HCT116 (cell line): ENCODE measurements at regions not wholly inside any gene's neighbourhood (a gene's known extent, or its start where the extent isn't known, plus 50 kb on each side); places are given as distances from the start of the nearest gene placed in this dataset.
A peak's percentile ranks its signal among the peaks of the same experiment; 100 is the strongest.

ENCODE experiments used
- ATAC-seq: fragments of 200-7000 bp; cut with Tn5 transposase; 2 replicates; pipeline ENCODE4 v1.9.1; 2020; ENCODE audit warnings: mild to moderate bottlenecking, moderate library complexity
- BruUV-seq: library from RNA; stranded (reverse); fragments of 400-500 nt; replicated peaks from 2 replicates; lab custom pipeline; 2021; lab: Mats Ljungman, UMichigan
- CTCF ChIA-PET: fragments of 300-600 bp; sonication (Branson Sonifier 250); formaldehyde crosslinking; loops from one replicate; lab custom pipeline; 2021; ENCODE audit warnings: antibody characterized with exemption; lab: Charles Lee
- POLR2A ChIA-PET: fragments of 300-600, 350-600 bp; sonication (Branson Sonifier 250); formaldehyde crosslinking; loops from one replicate; lab custom pipeline; 2021; ENCODE audit warnings: antibody characterized with exemption; lab: Charles Lee
- RAD21 ChIA-PET, 2 experiments: fragments of 300-600 bp; sonication (Branson Sonifier 250); formaldehyde crosslinking; loops; one replicate each; lab custom pipeline; 2023; ENCODE audit warnings: low total read pairs in 2 of 2; ENCODE audit not compliant: uncharacterized antibody in 2 of 2, unreplicated experiment in 2 of 2, low non-redundant PET in 1 of 2; lab: Charles Lee
- DNase-seq: peaks from one replicate; pipeline ENCODE4 v3.0.0-alpha.2; 2010; ENCODE audit warnings: low read depth, low spot score
- H2AFZ ChIP-seq: fragments of 200-600 bp; shearing (Covaris generic), sonication (generic); 2 replicates; pipeline ENCODE4 v1.6.1; 2017; ENCODE audit warnings: low read depth, mixed run types, mixed read lengths, antibody characterized with exemption, low read length; ENCODE audit not compliant: poor library complexity, severe bottlenecking
- H3K27ac ChIP-seq: 2 replicates; pipeline ENCODE4 v1.5.1; 2012; ENCODE audit warnings: low read depth, low read length
- H3K27me3 ChIP-seq: fragments of 200-600 bp; sonication (generic); 2 replicates; pipeline ENCODE4 v1.6.1; 2016; ENCODE audit warnings: mixed run types, low read length, mixed read lengths; ENCODE audit not compliant: insufficient read depth
- H3K36me3 ChIP-seq, 2 experiments: fragments of 200-500 bp in 1 of 2; fragments of 200-600 bp in 1 of 2; sonication (Bioruptor generic) in 1 of 2; sonication (generic) in 1 of 2; 2 replicates each; pipeline versions ENCODE4 v1.5.1 to v1.6.1; 2014 to 2016; ENCODE audit warnings: low read length in 2 of 2, inconsistent platforms in 1 of 2, mixed read lengths in 1 of 2, mixed run types in 1 of 2; ENCODE audit not compliant: insufficient read depth in 2 of 2, control insufficient read depth in 1 of 2
- H3K4me1 ChIP-seq, 2 experiments: fragments of 200-600 bp in 1 of 2; sonication (generic) in 1 of 2; 2 replicates each; pipeline versions ENCODE4 v1.5.1 to v1.6.1; 2012 to 2017; ENCODE audit warnings: low read length in 2 of 2, inconsistent platforms in 1 of 2, mild to moderate bottlenecking in 1 of 2, mixed read lengths in 1 of 2, mixed run types in 1 of 2, moderate library complexity in 1 of 2; ENCODE audit not compliant: insufficient read depth in 2 of 2, control insufficient read depth in 1 of 2
- H3K4me2 ChIP-seq: fragments of 200-600 bp; sonication (generic); 2 replicates; pipeline ENCODE4 v1.6.1; 2017; ENCODE audit warnings: mixed run types, low read length, mixed read lengths
- H3K4me3 ChIP-seq, 2 experiments: fragments of 200-600 bp in 1 of 2; sonication (generic) in 1 of 2; replicated peaks in 1 of 2; 2 replicates each; pipeline ENCODE4 v1.5.1; 2011 to 2016; ENCODE audit warnings: low read length in 2 of 2, control low read depth in 1 of 2, low read depth in 1 of 2, mild to moderate bottlenecking in 1 of 2, mixed read lengths in 1 of 2, mixed run types in 1 of 2
- H3K79me2 ChIP-seq: fragments of 200-600 bp; sonication (generic); 2 replicates; pipeline ENCODE4 v1.6.1; 2017; ENCODE audit warnings: mild to moderate bottlenecking, mixed run types, low read length, moderate library complexity, mixed read lengths; ENCODE audit not compliant: insufficient read depth
- H3K9ac ChIP-seq: fragments of 200-600 bp; sonication (generic); 2 replicates; pipeline ENCODE4 v1.6.1; 2016; ENCODE audit warnings: low read length, mixed read lengths
- H3K9me2 ChIP-seq: fragments of 200-600 bp; sonication (generic), shearing (Covaris generic); 2 replicates; pipeline ENCODE4 v1.6.1; 2017; ENCODE audit warnings: mixed run types, mild to moderate bottlenecking, moderate library complexity; ENCODE audit not compliant: insufficient read depth
- H3K9me3 ChIP-seq, 2 experiments: fragments of 200-500 bp in 1 of 2; fragments of 200-600 bp in 1 of 2; sonication (Bioruptor generic) in 1 of 2; sonication (generic) in 1 of 2; 2 replicates each; pipeline ENCODE4 v1.6.1; 2014 to 2017; ENCODE audit warnings: low read length in 2 of 2, mixed read lengths in 2 of 2, inconsistent platforms in 1 of 2, low read depth in 1 of 2, mild to moderate bottlenecking in 1 of 2, mixed run types in 1 of 2, moderate library complexity in 1 of 2; ENCODE audit not compliant: control insufficient read depth in 1 of 2, insufficient read depth in 1 of 2
- H4K20me1 ChIP-seq: fragments of 200-600 bp; sonication (generic), shearing (Covaris generic); 2 replicates; pipeline ENCODE4 v1.6.1; 2017; ENCODE audit warnings: mixed run types, mild to moderate bottlenecking, moderate library complexity; ENCODE audit not compliant: insufficient read depth
- EZH2 ChIP-seq: fragments of 200-600 bp; sonication (generic); IDR thresholded peaks from 2 replicates; pipeline ENCODE4 v1.6.1; 2017; ENCODE audit warnings: antibody characterized with exemption, mixed run types
- SRF ChIP-seq: IDR thresholded peaks from 2 replicates; pipeline ENCODE4 v1.6.1; 2012; ENCODE audit warnings: low read depth
- TCF7L2 ChIP-seq: IDR thresholded peaks from 2 replicates; pipeline ENCODE4 v1.7.0; 2011; ENCODE audit warnings: borderline replicate concordance, inconsistent platforms; ENCODE audit not compliant: insufficient read depth, insufficient read length; ENCODE audit errors: extremely low read depth
- YY1 ChIP-seq: IDR thresholded peaks from 2 replicates; pipeline ENCODE4 v1.6.1; 2011; ENCODE audit warnings: low read length, low read depth, moderate library complexity, mild to moderate bottlenecking; ENCODE audit not compliant: insufficient replicate concordance; ENCODE audit errors: extremely low read depth
- ZNF274 ChIP-seq: fragments of 200-500 bp; sonication (Bioruptor generic); IDR thresholded peaks from 2 replicates; pipeline ENCODE4 v1.6.1; 2014; ENCODE audit warnings: mild to moderate bottlenecking, low read depth, low read length, inconsistent platforms
- intact Hi-C: fragments of 100-400 bp; cut with micrococcal nuclease; formaldehyde crosslinking; loops from 2 replicates; pipeline ENCODE4 v1.10.0; 2022
- TF ChIP-seq, protein P1 (sequence below), 3 experiments: fragments of 200-600 bp in 1 of 3; sonication (generic) in 1 of 3; IDR thresholded peaks in 2 of 3; conservative IDR thresholded peaks in 1 of 3; 2 replicates each; pipeline ENCODE4 v1.5.1; 2012 to 2017; ENCODE audit warnings: low read depth in 2 of 3, low read length in 2 of 3, antibody characterized with exemption in 1 of 3, borderline replicate concordance in 1 of 3, control low read depth in 1 of 3, mild to moderate bottlenecking in 1 of 3, mixed read lengths in 1 of 3, mixed run types in 1 of 3, moderate library complexity in 1 of 3; ENCODE audit not compliant: insufficient read depth in 1 of 3

- TF ChIP-seq YY1 (no peak), ZNF274 (no peak), TCF7L2 (no peak), SRF (no peak)
These were observed 65.7 kb downstream of the CUZD1 start (continued) for GRCh38 chr10:122779924-122780323.

DNA sequence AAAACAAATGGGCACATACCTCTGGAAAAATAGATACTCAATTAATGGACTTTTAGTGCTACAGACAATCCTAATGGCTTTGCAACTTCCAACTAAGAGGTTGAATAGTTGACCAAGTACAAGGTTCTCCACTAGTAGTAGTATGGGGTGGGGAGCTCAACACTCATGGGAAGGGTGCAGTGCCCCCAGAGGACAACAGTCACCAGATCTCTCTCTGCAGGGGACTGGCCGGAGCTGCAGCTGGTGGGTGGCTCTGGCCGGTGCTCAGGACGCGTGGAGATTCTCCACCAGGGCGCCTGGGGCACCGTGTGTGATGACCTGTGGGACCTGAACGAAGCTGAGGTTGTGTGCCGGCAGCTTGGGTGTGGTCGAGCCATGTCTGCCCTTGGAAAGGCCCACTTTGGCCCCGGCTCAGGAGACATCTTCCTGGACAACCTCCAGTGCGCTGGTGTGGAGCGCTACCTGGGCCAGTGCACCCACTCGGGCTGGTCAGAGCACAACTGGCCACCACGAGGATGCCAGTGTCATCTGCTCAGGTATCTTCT lies 68.1 kb downstream of the CUZD1 start:
- Histone ChIP-seq H3K79me2 (no peaks in the 10 kb centered on the region), H4K20me1 (no peaks in the 10 kb centered on the region), H3K36me3 (no peaks in the 10 kb centered on the region), H3K27ac (no peak overlapping the region), H3K9ac (no peak overlapping the region), H2AFZ (no peak overlapping the region), H3K4me2 (no peak overlapping the region), H3K4me1 (no peaks in the 10 kb centered on the region), H3K9me2 (no peaks in the 10 kb centered on the region), H3K27me3 (peaks cover 86% of the 10 kb centered on the region), H3K9me3 (no peaks in the 10 kb centered on the region), H3K4me3 (no peak overlapping the region)
- intact Hi-C loops = no loop called here
- ChIA-PET POLR2A (no interaction called here), CTCF (no interaction called here), RAD21 (no interaction called here)
- DNase-seq (no peak), ATAC-seq (peak; percentile 63; the same call in 1 of the 2 replicates)
- TF ChIP-seq, protein P1, sequence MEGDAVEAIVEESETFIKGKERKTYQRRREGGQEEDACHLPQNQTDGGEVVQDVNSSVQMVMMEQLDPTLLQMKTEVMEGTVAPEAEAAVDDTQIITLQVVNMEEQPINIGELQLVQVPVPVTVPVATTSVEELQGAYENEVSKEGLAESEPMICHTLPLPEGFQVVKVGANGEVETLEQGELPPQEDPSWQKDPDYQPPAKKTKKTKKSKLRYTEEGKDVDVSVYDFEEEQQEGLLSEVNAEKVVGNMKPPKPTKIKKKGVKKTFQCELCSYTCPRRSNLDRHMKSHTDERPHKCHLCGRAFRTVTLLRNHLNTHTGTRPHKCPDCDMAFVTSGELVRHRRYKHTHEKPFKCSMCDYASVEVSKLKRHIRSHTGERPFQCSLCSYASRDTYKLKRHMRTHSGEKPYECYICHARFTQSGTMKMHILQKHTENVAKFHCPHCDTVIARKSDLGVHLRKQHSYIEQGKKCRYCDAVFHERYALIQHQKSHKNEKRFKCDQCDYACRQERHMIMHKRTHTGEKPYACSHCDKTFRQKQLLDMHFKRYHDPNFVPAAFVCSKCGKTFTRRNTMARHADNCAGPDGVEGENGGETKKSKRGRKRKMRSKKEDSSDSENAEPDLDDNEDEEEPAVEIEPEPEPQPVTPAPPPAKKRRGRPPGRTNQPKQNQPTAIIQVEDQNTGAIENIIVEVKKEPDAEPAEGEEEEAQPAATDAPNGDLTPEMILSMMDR (IDR thresholded peaks at IDR 0.05 in 2 of 3, conservative IDR thresholded peaks at IDR 0.05 in 1 of 3; ENCODE audit: borderline replicate concordance in 1 of 3, insufficient read depth in 1 of 3, low read depth in 2 of 3, low read length in 2 of 3) = 0 out of 6 replicates have a peak, but pooled peaks of 1 of the 3 experiments have one; percentile 5
- no peak for TF ChIP-seq EZH2
- BruUV-seq = no TSS peak
